PC-9 (cell line): ENCODE measurements at regions not wholly inside any gene's neighbourhood (a gene's known extent, or its start where the extent isn't known, plus 50 kb on each side); places are given as distances from the start of the nearest gene placed in this dataset.

Experiments used
- BruUV-seq: library from RNA; stranded (reverse); fragments of 400-500 nt; replicated peaks from 2 replicates; lab custom pipeline; 2021; lab: Mats Ljungman, UMichigan
- CTCF ChIA-PET: fragments of 300-600 bp; sonication (Branson Sonifier 250); formaldehyde crosslinking; loops from one replicate; lab custom pipeline; 2022; ENCODE audit warnings: antibody characterized with exemption; lab: Charles Lee
- POLR2A ChIA-PET: fragments of 300-600 bp; sonication (Branson Sonifier 250); formaldehyde crosslinking; loops from one replicate; lab custom pipeline; 2022; ENCODE audit warnings: antibody characterized with exemption; ENCODE audit not compliant: unreplicated experiment; lab: Charles Lee
- DNase-seq, 2 experiments: peaks; one replicate each; pipeline versions ENCODE4 v3.0.0 to v3.0.0-alpha.2; 2015 to 2022; ENCODE audit warnings: mixed read lengths in 1 of 2
- H2AFZ ChIP-seq: fragments of 200-600 bp; sonication (generic); 2 replicates; pipeline ENCODE4 v1.8.1; 2017; ENCODE audit warnings: antibody characterized with exemption
- H3F3A ChIP-seq: fragments of 200-600 bp; sonication (generic); 2 replicates; pipeline ENCODE4 v1.8.1; 2017; ENCODE audit warnings: antibody characterized with exemption, mild to moderate bottlenecking, low read depth; ENCODE audit not compliant: insufficient read depth
- H3K27ac ChIP-seq: fragments of 200-600 bp; sonication (generic); 2 replicates; pipeline ENCODE4 v1.6.1; 2016; ENCODE audit warnings: mixed run types
- H3K27me3 ChIP-seq: fragments of 200-600 bp; sonication (generic); 2 replicates; pipeline ENCODE4 v1.6.1; 2016; ENCODE audit warnings: low read depth, mixed run types; ENCODE audit not compliant: insufficient read depth
- H3K36me3 ChIP-seq: fragments of 200-600 bp; sonication (generic); 2 replicates; pipeline ENCODE4 v1.6.1; 2016; ENCODE audit warnings: low read depth, mixed run types
- H3K4me1 ChIP-seq: fragments of 200-600 bp; sonication (generic); replicated peaks from 2 replicates; pipeline ENCODE4 v1.6.1; 2016; ENCODE audit warnings: mixed run types; ENCODE audit not compliant: insufficient read depth
- H3K4me2 ChIP-seq: fragments of 200-600 bp; sonication (generic); 2 replicates; pipeline ENCODE4 v1.6.1; 2017; ENCODE audit warnings: mixed run types
- H3K4me3 ChIP-seq: fragments of 200-600 bp; sonication (generic); 2 replicates; pipeline ENCODE4 v1.6.1; 2016; ENCODE audit warnings: mixed run types
- H3K79me2 ChIP-seq: fragments of 200-600 bp; sonication (generic); 2 replicates; pipeline ENCODE4 v1.6.1; 2017; ENCODE audit warnings: low read depth, mixed run types
- H3K9me2 ChIP-seq: fragments of 200-600 bp; sonication (generic); 2 replicates; pipeline ENCODE4 v1.8.1; 2017; ENCODE audit warnings: mild to moderate bottlenecking; ENCODE audit not compliant: insufficient read depth
- H3K9me3 ChIP-seq: fragments of 200-600 bp; sonication (generic); 2 replicates; pipeline ENCODE4 v1.8.1; 2016; ENCODE audit warnings: low read depth; ENCODE audit not compliant: insufficient read depth
- H4K20me1 ChIP-seq: fragments of 200-600 bp; sonication (generic); 2 replicates; pipeline ENCODE4 v1.8.1; 2017; ENCODE audit not compliant: insufficient read depth
- EZH2 ChIP-seq: fragments of 200-600 bp; sonication (generic); IDR thresholded peaks from 2 replicates; pipeline ENCODE4 v1.8.0; 2017; ENCODE audit warnings: antibody characterized with exemption, low read depth
- intact Hi-C: fragments of 100-400 bp; cut with micrococcal nuclease; formaldehyde crosslinking; loops from one replicate; pipeline ENCODE4 v1.10.0; 2022; ENCODE audit not compliant: unreplicated experiment
- TF ChIP-seq, protein P1 (sequence below): fragments of 200-600 bp; sonication (generic); conservative IDR thresholded peaks from 2 replicates; pipeline ENCODE4 v1.6.1; 2017; ENCODE audit warnings: mixed run types, antibody characterized with exemption, mild to moderate bottlenecking, moderate library complexity

- Histone ChIP-seq H3F3A (no peaks in the 10 kb centered on the region), H3K27me3 (no peaks in the 10 kb centered on the region), H3K27ac (no peak overlapping the region), H3K9me3 (no peaks in the 10 kb centered on the region), H3K4me1 (no peaks in the 10 kb centered on the region), H3K36me3 (no peaks in the 10 kb centered on the region), H2AFZ (peak overlapping the region; percentile 95), H3K4me2 (peak overlapping the region; percentile 80), H3K4me3 (peak overlapping the region; percentile 62), H3K9me2 (no peaks in the 10 kb centered on the region; the same call in 1 of the 2 replicates), H3K79me2 (no peaks in the 10 kb centered on the region), H4K20me1 (no peaks in the 10 kb centered on the region)
- CTCF ChIA-PET, result interaction anchor here (0.7 to 0.9 kb wide), 2 partner anchors 85 to 422 kb away, joined by 4 to 5 read pairs; no protein-coding TSS in a partner anchor
- intact Hi-C loops, result loop anchor here (5.0 kb wide), 2 partner anchors 44 to 109 kb away; no protein-coding TSS in a partner anchor
- DNase-seq, result peak; percentile 40 to 48
- POLR2A ChIA-PET, result no interaction called here
- TF ChIP-seq EZH2, result no peak
- TF ChIP-seq, protein P1, sequence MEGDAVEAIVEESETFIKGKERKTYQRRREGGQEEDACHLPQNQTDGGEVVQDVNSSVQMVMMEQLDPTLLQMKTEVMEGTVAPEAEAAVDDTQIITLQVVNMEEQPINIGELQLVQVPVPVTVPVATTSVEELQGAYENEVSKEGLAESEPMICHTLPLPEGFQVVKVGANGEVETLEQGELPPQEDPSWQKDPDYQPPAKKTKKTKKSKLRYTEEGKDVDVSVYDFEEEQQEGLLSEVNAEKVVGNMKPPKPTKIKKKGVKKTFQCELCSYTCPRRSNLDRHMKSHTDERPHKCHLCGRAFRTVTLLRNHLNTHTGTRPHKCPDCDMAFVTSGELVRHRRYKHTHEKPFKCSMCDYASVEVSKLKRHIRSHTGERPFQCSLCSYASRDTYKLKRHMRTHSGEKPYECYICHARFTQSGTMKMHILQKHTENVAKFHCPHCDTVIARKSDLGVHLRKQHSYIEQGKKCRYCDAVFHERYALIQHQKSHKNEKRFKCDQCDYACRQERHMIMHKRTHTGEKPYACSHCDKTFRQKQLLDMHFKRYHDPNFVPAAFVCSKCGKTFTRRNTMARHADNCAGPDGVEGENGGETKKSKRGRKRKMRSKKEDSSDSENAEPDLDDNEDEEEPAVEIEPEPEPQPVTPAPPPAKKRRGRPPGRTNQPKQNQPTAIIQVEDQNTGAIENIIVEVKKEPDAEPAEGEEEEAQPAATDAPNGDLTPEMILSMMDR, result no peak
- BruUV-seq, result TSS peak; percentile 29
Measured at GRCh38 chr1:98045767-98046641, 125.2 kb upstream of the DPYD start.

- CTCF ChIA-PET, result no interaction called here
- Histone ChIP-seq H2AFZ (peak overlapping the region; percentile 95), H3K27me3 (no peaks in the 10 kb centered on the region), H3K9me3 (no peaks in the 10 kb centered on the region), H3K27ac (no peak overlapping the region), H3K4me2 (peak overlapping the region; percentile 80), H3K36me3 (no peaks in the 10 kb centered on the region), H3K4me3 (peak overlapping the region; percentile 62), H3K4me1 (no peaks in the 10 kb centered on the region), H3K79me2 (no peaks in the 10 kb centered on the region), H3K9me2 (no peaks in the 10 kb centered on the region; the same call in 1 of the 2 replicates), H4K20me1 (no peaks in the 10 kb centered on the region), H3F3A (no peaks in the 10 kb centered on the region)
- no peak for DNase-seq
- POLR2A ChIA-PET, result no interaction called here
- TF ChIP-seq, protein P1, result no peak
- no peak for TF ChIP-seq EZH2
- intact Hi-C loops, result loop anchor here (5.0 kb wide), 2 partner anchors 43 to 108 kb away; no protein-coding TSS in a partner anchor
- no TSS peak for BruUV-seq
Measured at GRCh38 chr1:98045211-98045766, 124.5 kb upstream of the DPYD start.

DNA sequence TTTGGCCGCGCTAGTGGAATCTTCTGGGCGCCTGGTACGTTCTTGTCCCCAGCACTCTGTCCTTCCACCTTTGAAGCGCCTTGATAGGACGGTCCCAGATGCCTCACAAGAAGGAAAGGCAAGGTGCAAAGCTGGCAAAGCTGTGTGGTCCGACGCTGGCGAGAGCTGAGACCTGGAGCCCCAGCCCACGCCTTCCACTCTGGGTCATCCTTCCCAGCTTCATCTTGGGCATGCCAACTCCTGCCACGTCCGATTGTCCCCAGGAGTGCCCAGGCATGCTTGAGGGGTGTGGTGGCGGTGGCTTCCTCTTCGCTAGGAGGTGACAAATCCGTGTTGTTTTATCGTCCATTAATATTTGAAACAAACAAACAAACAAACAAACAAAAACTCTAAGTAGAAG is 123.9 kb upstream of the DPYD start:
- CTCF ChIA-PET, result interaction anchor here (0.6 kb wide), 1 partner anchor 39 kb away, joined by 3 read pairs; no protein-coding TSS in a partner anchor
- no peak for DNase-seq
- Histone ChIP-seq H3K79me2 (no peaks in the 10 kb centered on the region), H3K9me3 (no peaks in the 10 kb centered on the region), H3K27me3 (no peaks in the 10 kb centered on the region), H3K36me3 (no peaks in the 10 kb centered on the region), H3K27ac (no peak overlapping the region), H3K4me2 (peak overlapping the region; percentile 80), H2AFZ (peak overlapping the region; percentile 95), H3K4me3 (peak overlapping the region; percentile 62), H3K9me2 (no peaks in the 10 kb centered on the region; the same call in 1 of the 2 replicates), H4K20me1 (no peaks in the 10 kb centered on the region), H3F3A (no peaks in the 10 kb centered on the region), H3K4me1 (no peaks in the 10 kb centered on the region)
- BruUV-seq, result no TSS peak
- intact Hi-C loops, result loop anchor here (5.0 kb wide), 2 partner anchors 42 to 107 kb away; no protein-coding TSS in a partner anchor
- POLR2A ChIA-PET, result no interaction called here
- TF ChIP-seq EZH2, result no peak
- TF ChIP-seq, protein P1, result no peak
